ENCODE measurements at regions not wholly inside any gene's neighbourhood (a gene's known extent, or its start where the extent isn't known, plus 50 kb on each side); places are given as distances from the start of the nearest gene placed in this dataset.
A peak's percentile ranks its signal among the peaks of the same experiment; 100 is the strongest.
"Not testable (repeated sequence)": the region's sequence is repeated elsewhere in the genome, so short reads cannot be mapped to it uniquely, and the experiment has no call there.

DNA sequence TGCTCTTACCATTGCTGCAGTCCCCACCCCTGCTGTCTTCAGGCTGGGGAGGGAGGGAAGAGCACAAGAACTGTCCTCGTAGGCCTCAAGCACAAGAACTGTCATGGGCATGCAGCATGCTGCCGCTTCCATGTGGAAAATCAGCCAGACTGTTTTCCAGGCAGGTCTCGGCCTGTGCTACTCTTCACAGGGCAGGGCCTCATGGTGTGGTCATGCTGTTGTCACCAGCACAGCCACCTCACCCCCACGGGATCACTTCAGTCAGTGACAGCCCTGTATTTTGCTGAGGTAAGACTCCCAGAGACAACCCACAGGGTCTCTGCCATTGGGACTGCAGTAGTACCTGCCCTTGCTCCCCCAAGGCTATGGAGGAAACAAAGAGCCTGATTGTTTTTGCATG lies 205.3 kb downstream of the NAP1L3 start:
- Mint-ChIP-seq H3K27ac (no peak overlapping the region), H3K4me1 (no peaks in the 10 kb centered on the region), H3K36me3 (no peaks in the 10 kb centered on the region), H3K27me3 (no peaks in the 10 kb centered on the region), H3K9me3 (peaks cover 0 to 6% (median 0%) of the 10 kb centered on the region in 7 donors), H3K4me3 (no peak overlapping the region)
- Histone ChIP-seq H3K36me3 (ENCODE audit: control insufficient read depth, insufficient read depth, low read length) (no peaks in the 10 kb centered on the region), H3K4me1 (ENCODE audit: control insufficient read depth, insufficient read depth, low read length, poor library complexity, severe bottlenecking) (no peaks in the 10 kb centered on the region), H3K27ac (ENCODE audit: insufficient read depth, low read length, poor library complexity, severe bottlenecking) (no peak overlapping the region), H3K27me3 (ENCODE audit: control insufficient read depth, insufficient read depth, low read length) (no peaks in the 10 kb centered on the region), H3K4me3 (ENCODE audit: low read depth, low read length) (no peak overlapping the region), H3K9me3 (ENCODE audit: control insufficient read depth in 2 of 2, low read length in 2 of 2) (no peaks in the 10 kb centered on the region)
- DNase-seq = no peak
- ATAC-seq (ENCODE audit: low read depth in 2 of 2) = no peak

DNA sequence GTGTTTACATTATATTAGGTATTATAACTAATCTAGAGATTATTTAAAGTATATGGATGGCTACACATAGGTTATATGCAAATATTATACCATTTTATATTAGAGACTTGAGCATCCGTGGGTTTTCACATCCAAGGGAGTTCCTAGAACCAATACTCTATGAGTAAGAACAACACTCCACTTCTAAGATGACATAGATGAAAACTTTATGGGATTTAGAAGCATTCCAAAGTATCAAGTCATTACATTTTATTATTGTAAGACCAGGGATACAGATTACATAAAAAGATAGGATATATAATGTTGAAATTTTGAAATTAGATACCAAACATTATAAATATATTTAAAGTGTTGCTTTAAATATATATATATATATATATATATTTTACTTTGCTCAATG lies 207.0 kb downstream of the NAP1L3 start:
- no peak for DNase-seq
- Mint-ChIP-seq H3K36me3 (no peaks in the 10 kb centered on the region), H3K4me1 (no peaks in the 10 kb centered on the region), H3K27ac (no peak overlapping the region), H3K9me3 (peaks cover 0 to 6% (median 0%) of the 10 kb centered on the region in 7 donors), H3K27me3 (no peaks in the 10 kb centered on the region), H3K4me3 (no peak overlapping the region)
- Histone ChIP-seq H3K4me1 (ENCODE audit: control insufficient read depth, insufficient read depth, low read length, poor library complexity, severe bottlenecking) (no peaks in the 10 kb centered on the region), H3K4me3 (ENCODE audit: low read depth, low read length) (no peak overlapping the region), H3K27ac (ENCODE audit: insufficient read depth, low read length, poor library complexity, severe bottlenecking) (no peak overlapping the region), H3K27me3 (ENCODE audit: control insufficient read depth, insufficient read depth, low read length) (no peaks in the 10 kb centered on the region), H3K9me3 (ENCODE audit: control insufficient read depth in 2 of 2, low read length in 2 of 2) (no peaks in the 10 kb centered on the region), H3K36me3 (ENCODE audit: control insufficient read depth, insufficient read depth, low read length) (no peaks in the 10 kb centered on the region)
- ATAC-seq (ENCODE audit: low read depth in 2 of 2) = no peak

DNA sequence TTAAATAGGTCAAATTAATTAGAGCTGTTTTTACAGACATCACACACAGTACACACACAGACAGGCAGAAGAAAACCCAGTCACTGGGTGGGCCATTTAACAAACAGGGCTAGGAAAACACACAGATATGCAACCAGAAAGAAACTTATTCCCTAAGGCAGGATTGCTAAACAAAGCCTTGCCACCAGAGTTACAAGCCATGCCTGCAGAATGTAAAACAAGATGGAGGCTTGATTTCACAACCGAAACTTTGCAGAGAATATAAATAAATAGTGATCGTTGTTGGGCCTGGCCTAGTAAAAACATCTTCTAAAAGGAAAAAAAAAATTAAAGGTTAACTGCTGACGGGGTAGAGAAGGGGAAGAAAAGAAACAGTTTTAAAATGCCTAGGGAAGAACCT lies 212.3 kb downstream of the NAP1L3 start:
- Histone ChIP-seq H3K4me1 (ENCODE audit: control insufficient read depth, insufficient read depth, low read length, poor library complexity, severe bottlenecking) (no peaks in the 10 kb centered on the region), H3K4me3 (ENCODE audit: low read depth, low read length) (no peak overlapping the region), H3K36me3 (ENCODE audit: control insufficient read depth, insufficient read depth, low read length) (no peaks in the 10 kb centered on the region), H3K27me3 (ENCODE audit: control insufficient read depth, insufficient read depth, low read length) (no peaks in the 10 kb centered on the region), H3K9me3 (ENCODE audit: control insufficient read depth in 2 of 2, low read length in 2 of 2) (no peaks in the 10 kb centered on the region), H3K27ac (ENCODE audit: insufficient read depth, low read length, poor library complexity, severe bottlenecking) (no peak overlapping the region)
- no peaks in the 10 kb centered on the region for H3K4me1 Mint-ChIP-seq
- H3K27ac Mint-ChIP-seq = no peak overlapping the region
- H3K27me3 Mint-ChIP-seq = no peaks in the 10 kb centered on the region
- DNase-seq (no peak), ATAC-seq (ENCODE audit: low read depth in 2 of 2) (no peak)
- no peaks in the 10 kb centered on the region for H3K9me3 Mint-ChIP-seq
- no peak overlapping the region for H3K4me3 Mint-ChIP-seq
- H3K36me3 Mint-ChIP-seq = no peaks in the 10 kb centered on the region

DNA sequence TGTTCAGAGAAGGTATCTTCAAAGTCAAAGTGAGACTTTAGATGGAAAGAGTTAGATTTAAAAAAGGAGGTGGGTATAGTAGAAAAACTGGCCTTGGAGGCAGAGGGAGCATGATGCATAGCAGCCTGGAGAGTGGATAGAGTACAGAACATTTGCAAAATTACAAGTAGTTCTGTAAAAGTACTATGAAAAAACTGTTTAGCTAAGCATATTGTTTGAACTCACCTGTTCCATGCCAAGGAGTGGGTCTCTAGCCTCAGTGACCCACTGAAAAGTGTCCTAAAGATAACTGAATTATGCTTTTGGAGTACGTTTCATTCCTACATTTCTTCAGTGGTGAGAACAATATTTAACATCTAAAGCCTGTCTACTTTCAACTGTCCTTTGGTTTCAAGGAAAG lies 218.9 kb downstream of the NAP1L3 start:
- Histone ChIP-seq H3K27ac (ENCODE audit: insufficient read depth, low read length, poor library complexity, severe bottlenecking) (no peak overlapping the region), H3K4me3 (ENCODE audit: low read depth, low read length) (no peak overlapping the region), H3K27me3 (ENCODE audit: control insufficient read depth, insufficient read depth, low read length) (no peaks in the 10 kb centered on the region), H3K4me1 (ENCODE audit: control insufficient read depth, insufficient read depth, low read length, poor library complexity, severe bottlenecking) (no peaks in the 10 kb centered on the region), H3K9me3 (ENCODE audit: control insufficient read depth in 2 of 2, low read length in 2 of 2) (no peaks in the 10 kb centered on the region), H3K36me3 (ENCODE audit: control insufficient read depth, insufficient read depth, low read length) (no peaks in the 10 kb centered on the region)
- no peak overlapping the region for H3K27ac Mint-ChIP-seq
- H3K9me3 Mint-ChIP-seq = peaks cover 0 to 3% (median 2%) of the 10 kb centered on the region in 7 donors
- H3K4me3 Mint-ChIP-seq = no peak overlapping the region
- no peaks in the 10 kb centered on the region for H3K4me1 Mint-ChIP-seq
- ATAC-seq (ENCODE audit: low read depth in 2 of 2) = no peak
- no peak for DNase-seq
- H3K36me3 Mint-ChIP-seq = no peaks in the 10 kb centered on the region
- H3K27me3 Mint-ChIP-seq = no peaks in the 10 kb centered on the region

DNA sequence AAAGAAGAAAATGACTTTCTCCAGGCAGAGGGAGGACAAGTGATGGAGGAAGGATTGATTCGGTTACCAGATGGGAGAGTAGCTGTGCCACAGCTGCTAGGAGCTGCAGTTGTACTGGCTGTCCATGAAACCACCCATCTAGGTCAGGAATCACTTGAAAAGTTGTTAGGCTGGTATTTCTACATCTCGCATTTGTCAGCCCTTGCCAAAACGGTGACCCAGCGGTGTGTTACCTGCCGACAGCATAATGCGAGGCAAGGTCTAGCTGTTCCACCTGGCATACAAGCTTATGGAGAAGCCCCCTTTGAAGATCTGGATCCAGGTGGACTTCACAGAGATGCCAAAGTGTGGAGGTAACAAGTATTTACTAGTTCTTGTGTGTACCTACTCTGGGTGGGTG lies 238.7 kb downstream of the NAP1L3 start:
- not testable (repeated sequence) for H3K27me3 ChIP-seq (ENCODE audit: control insufficient read depth, insufficient read depth, low read length); H3K36me3 Mint-ChIP-seq; H3K9me3 Mint-ChIP-seq; DNase-seq; H3K4me1 Mint-ChIP-seq; H3K27me3 Mint-ChIP-seq; H3K9me3 ChIP-seq (ENCODE audit: control insufficient read depth in 2 of 2, low read length in 2 of 2); H3K36me3 ChIP-seq (ENCODE audit: control insufficient read depth, insufficient read depth, low read length); H3K27ac Mint-ChIP-seq; H3K27ac ChIP-seq (ENCODE audit: insufficient read depth, low read length, poor library complexity, severe bottlenecking); H3K4me3 ChIP-seq (ENCODE audit: low read depth, low read length); H3K4me3 Mint-ChIP-seq; H3K4me1 ChIP-seq (ENCODE audit: control insufficient read depth, insufficient read depth, low read length, poor library complexity, severe bottlenecking); ATAC-seq (ENCODE audit: low read depth in 2 of 2)

DNA sequence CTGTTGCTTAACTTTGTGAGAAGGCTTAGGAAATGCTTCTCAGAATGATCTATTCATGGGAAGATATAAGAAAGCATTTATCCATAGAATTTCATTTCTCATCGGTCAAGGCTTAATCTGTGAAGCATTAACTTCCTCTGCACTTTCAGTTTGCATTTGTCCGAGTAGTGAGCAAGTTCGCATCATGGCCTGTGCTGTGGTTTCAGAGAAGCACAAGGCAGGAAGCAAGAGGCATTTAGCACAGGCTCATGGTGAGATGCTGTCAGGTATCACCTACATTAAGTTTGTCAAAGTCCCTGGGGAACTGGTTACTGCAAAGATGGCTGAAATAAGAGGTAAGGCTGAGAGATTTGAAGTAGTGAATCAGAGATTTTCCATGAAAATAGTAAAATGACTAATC lies 244.9 kb downstream of the NAP1L3 start:
- Mint-ChIP-seq H3K27me3 (no peaks in the 10 kb centered on the region), H3K4me3 (no peak overlapping the region), H3K36me3 (no peaks in the 10 kb centered on the region), H3K4me1 (no peaks in the 10 kb centered on the region), H3K27ac (no peak overlapping the region), H3K9me3 (peaks cover 0 to 2% (median 0%) of the 10 kb centered on the region in 7 donors)
- Histone ChIP-seq H3K27ac (ENCODE audit: insufficient read depth, low read length, poor library complexity, severe bottlenecking) (no peak overlapping the region), H3K4me3 (ENCODE audit: low read depth, low read length) (no peak overlapping the region), H3K36me3 (ENCODE audit: control insufficient read depth, insufficient read depth, low read length) (no peaks in the 10 kb centered on the region), H3K27me3 (ENCODE audit: control insufficient read depth, insufficient read depth, low read length) (no peaks in the 10 kb centered on the region), H3K4me1 (ENCODE audit: control insufficient read depth, insufficient read depth, low read length, poor library complexity, severe bottlenecking) (no peaks in the 10 kb centered on the region), H3K9me3 (ENCODE audit: control insufficient read depth in 2 of 2, low read length in 2 of 2) (no peaks in the 10 kb centered on the region)
- no peak for ATAC-seq (ENCODE audit: low read depth in 2 of 2)
- no peak for DNase-seq

DNA sequence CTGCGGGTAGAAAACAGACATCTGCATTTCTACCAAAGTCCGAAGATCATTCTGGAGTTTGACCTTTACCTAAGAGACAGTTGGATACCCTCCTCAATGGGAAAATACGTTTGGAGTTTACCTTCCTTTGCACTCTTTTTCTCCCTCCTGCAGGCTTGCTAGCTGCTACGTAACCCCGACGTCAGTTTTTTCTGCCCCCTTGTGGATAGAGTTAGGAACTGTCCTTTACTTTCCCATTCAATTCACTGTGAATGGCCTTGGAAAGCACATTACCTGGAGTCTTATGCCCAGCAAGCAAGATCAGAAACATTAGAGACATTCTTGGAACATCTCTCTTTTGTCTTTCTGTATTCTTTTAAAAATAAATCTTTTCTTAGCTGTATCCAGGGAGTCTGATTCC lies 250.7 kb downstream of the NAP1L3 start:
- Mint-ChIP-seq H3K36me3 (no peaks in the 10 kb centered on the region), H3K9me3 (peaks cover 0 to 2% (median 0%) of the 10 kb centered on the region in 7 donors), H3K4me1 (no peaks in the 10 kb centered on the region), H3K4me3 (no peak overlapping the region), H3K27me3 (no peaks in the 10 kb centered on the region), H3K27ac (no peak overlapping the region)
- no peak overlapping the region for H3K27ac ChIP-seq (ENCODE audit: insufficient read depth, low read length, poor library complexity, severe bottlenecking)
- ATAC-seq (ENCODE audit: low read depth in 2 of 2) = no peak
- no peaks in the 10 kb centered on the region for H3K36me3 ChIP-seq (ENCODE audit: control insufficient read depth, insufficient read depth, low read length)
- H3K4me3 ChIP-seq (ENCODE audit: low read depth, low read length) = no peak overlapping the region
- H3K4me1 ChIP-seq (ENCODE audit: control insufficient read depth, insufficient read depth, low read length, poor library complexity, severe bottlenecking) = no peaks in the 10 kb centered on the region
- H3K27me3 ChIP-seq (ENCODE audit: control insufficient read depth, insufficient read depth, low read length) = no peaks in the 10 kb centered on the region
- peak in 1 of 3 donors; percentile 20 for DNase-seq
- H3K9me3 ChIP-seq (ENCODE audit: control insufficient read depth in 2 of 2, low read length in 2 of 2) = no peaks in the 10 kb centered on the region

DNA sequence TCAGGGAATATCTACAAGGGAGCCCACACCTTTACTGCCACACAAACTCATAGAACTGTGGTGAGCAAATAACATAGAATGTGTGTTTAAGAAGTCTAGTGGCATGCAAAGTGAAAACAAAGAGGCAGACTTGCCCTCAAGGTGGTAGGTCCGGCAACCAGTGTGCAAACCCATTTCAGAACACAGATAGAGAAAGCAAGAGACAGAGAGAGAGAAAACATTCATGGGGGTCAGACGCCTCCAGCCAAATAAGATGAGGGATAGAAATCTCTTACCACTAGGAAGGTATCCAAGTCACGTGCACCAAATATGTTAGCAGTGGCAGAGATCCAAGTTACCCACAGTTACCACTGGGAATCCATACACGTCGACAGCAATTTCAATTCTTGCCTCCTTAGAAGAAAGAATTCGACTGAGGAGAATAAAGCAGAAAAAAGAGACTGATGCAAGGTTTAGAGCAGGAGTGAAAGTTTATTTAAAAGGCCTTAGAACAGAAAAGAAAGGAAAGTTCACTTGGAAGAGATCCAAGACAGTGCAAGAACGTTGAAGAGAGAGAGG lies 252.8 kb downstream of the NAP1L3 start:
- ATAC-seq (ENCODE audit: low read depth in 2 of 2) (no peak), DNase-seq (no peak)
- no peak overlapping the region for H3K27ac ChIP-seq (ENCODE audit: insufficient read depth, low read length, poor library complexity, severe bottlenecking)
- H3K27me3 ChIP-seq (ENCODE audit: control insufficient read depth, insufficient read depth, low read length) = no peaks in the 10 kb centered on the region
- no peaks in the 10 kb centered on the region for H3K4me1 ChIP-seq (ENCODE audit: control insufficient read depth, insufficient read depth, low read length, poor library complexity, severe bottlenecking)
- no peak overlapping the region for H3K4me3 Mint-ChIP-seq
- no peak overlapping the region for H3K4me3 ChIP-seq (ENCODE audit: low read depth, low read length)
- H3K4me1 Mint-ChIP-seq = no peaks in the 10 kb centered on the region
- H3K9me3 Mint-ChIP-seq = peaks cover 0 to 4% (median 0%) of the 10 kb centered on the region in 7 donors
- no peak overlapping the region for H3K27ac Mint-ChIP-seq
- no peaks in the 10 kb centered on the region for H3K27me3 Mint-ChIP-seq
- no peaks in the 10 kb centered on the region for H3K36me3 Mint-ChIP-seq
- H3K36me3 ChIP-seq (ENCODE audit: control insufficient read depth, insufficient read depth, low read length) = no peaks in the 10 kb centered on the region
- no peaks in the 10 kb centered on the region for H3K9me3 ChIP-seq (ENCODE audit: control insufficient read depth in 2 of 2, low read length in 2 of 2)
